ENCODE measurements at regions not wholly inside any gene's neighbourhood (a gene's known extent, or its start where the extent isn't known, plus 50 kb on each side); places are given as distances from the start of the nearest gene placed in this dataset.

- POLR2A ChIA-PET, result no interaction called here
- H3K9ac ChIP-seq (ENCODE audit: control insufficient read depth, insufficient read depth, low read length), result no peak overlapping the region
- ATAC-seq (peak; percentile 66), FAIRE-seq (no peak), DNase-seq (ENCODE audit: low read depth, low spot score) (no peak)
- 47% methylated on average over 1 of the region's 1 CpG for WGBS (ENCODE audit: insufficient coverage, insufficient replicate concordance, low lambda C conversion rate, missing lambda C conversion rate)
- RAD21 ChIA-PET (ENCODE audit: unreplicated experiment), result interaction anchor here (1.1 to 1.7 kb wide), 4 partner anchors 36 to 213 kb away, joined by 3 to 4 read pairs (median 3); no protein-coding TSS in a partner anchor
- no peak overlapping the region for H3K27ac ChIP-seq (ENCODE audit: control insufficient read depth, insufficient read depth)
- no peaks in the 10 kb centered on the region for H3K27me3 ChIP-seq (replicated peaks in 1 of 2; ENCODE audit: control insufficient read depth in 2 of 2, insufficient read depth in 2 of 2, low read length in 1 of 2)
- CTCF ChIA-PET, result interaction anchor here (1.0 to 2.9 kb wide), 13 partner anchors 10 to 308 kb away, joined by 3 to 12 read pairs (median 6); partner anchors contain the start of gene HDAC9
- in situ Hi-C loops (cut with MboI), result loop anchor here (10.0 kb wide), 1 partner anchor 1307 kb away; no protein-coding TSS in a partner anchor
- no peak overlapping the region for H2AFZ ChIP-seq (ENCODE audit: control insufficient read depth, low read depth, low read length)
- H3K9me3 ChIP-seq (replicated peaks; ENCODE audit: control insufficient read depth, insufficient read depth, low read length), result no peaks in the 10 kb centered on the region
- TF ChIP-seq NR2C1 (IDR thresholded peaks at IDR 0.05) (no peak), RAD21 (IDR thresholded peaks at IDR 0.05; ENCODE audit: insufficient read depth, low read depth, low read length) (0 out of 2 replicates have a peak, but pooled peaks have one; percentile 13), YY1 (IDR thresholded peaks at IDR 0.05; ENCODE audit: low read depth, low read length) (no peak), CTCF (IDR thresholded peaks at IDR 0.05 in 2 of 3, conservative IDR thresholded peaks at IDR 0.05 in 1 of 3; ENCODE audit: control insufficient read depth in 2 of 3, extremely low read depth in 1 of 3, insufficient read depth in 1 of 3, low read depth in 3 of 3, low read length in 3 of 3) (peak; percentile 2 to 20 (median 14); a peak in 2 of 6 replicates)
- no peak overlapping the region for H3K4me3 ChIP-seq
- H3K4me1 ChIP-seq (ENCODE audit: control insufficient read depth, insufficient read depth, low read length), result no peaks in the 10 kb centered on the region
- intact Hi-C loops (cut with micrococcal nuclease; ENCODE audit: unreplicated experiment), result loop anchor here (5.0 kb wide), 1 partner anchor 150 kb away; no protein-coding TSS in a partner anchor
- BruUV-seq (replicated peaks), result no TSS peak
- H3K79me2 ChIP-seq (ENCODE audit: control insufficient read depth, insufficient read depth, low read length), result no peaks in the 10 kb centered on the region
- SMC1A ChIA-PET (ENCODE audit: uncharacterized antibody, unreplicated experiment), result interaction anchor here (1.0 to 1.9 kb wide), 5 partner anchors 9 to 215 kb away, joined by 3 to 11 read pairs (median 4); no protein-coding TSS in a partner anchor
- no peaks in the 10 kb centered on the region for H3K36me3 ChIP-seq (ENCODE audit: control insufficient read depth in 2 of 2, insufficient read depth in 2 of 2, low read length in 1 of 2)
- H3K4me2 ChIP-seq (ENCODE audit: control insufficient read depth, insufficient read depth), result no peak overlapping the region; the same call in 1 of the 2 replicates
- H4K20me1 ChIP-seq (ENCODE audit: control insufficient read depth, insufficient read depth), result no peaks in the 10 kb centered on the region
These were observed 137.9 kb upstream of the HDAC9 start for GRCh38 chr7:18357691-18358090.

- Histone ChIP-seq H3K9ac (ENCODE audit: control insufficient read depth, insufficient read depth, low read length) (no peak overlapping the region), H3K4me3 (no peak overlapping the region), H4K20me1 (ENCODE audit: control insufficient read depth, insufficient read depth) (no peaks in the 10 kb centered on the region), H3K27me3 (replicated peaks in 1 of 2; ENCODE audit: control insufficient read depth in 2 of 2, insufficient read depth in 2 of 2, low read length in 1 of 2) (no peaks in the 10 kb centered on the region), H3K4me2 (ENCODE audit: control insufficient read depth, insufficient read depth) (no peak overlapping the region), H3K36me3 (ENCODE audit: control insufficient read depth in 2 of 2, insufficient read depth in 2 of 2, low read length in 1 of 2) (no peaks in the 10 kb centered on the region), H3K27ac (ENCODE audit: control insufficient read depth, insufficient read depth) (no peak overlapping the region), H3K9me3 (replicated peaks; ENCODE audit: control insufficient read depth, insufficient read depth, low read length) (no peaks in the 10 kb centered on the region), H3K4me1 (ENCODE audit: control insufficient read depth, insufficient read depth, low read length) (no peaks in the 10 kb centered on the region), H2AFZ (ENCODE audit: control insufficient read depth, low read depth, low read length) (no peak overlapping the region), H3K79me2 (ENCODE audit: control insufficient read depth, insufficient read depth, low read length) (no peaks in the 10 kb centered on the region)
- intact Hi-C loops (cut with micrococcal nuclease; ENCODE audit: unreplicated experiment) (no loop called here), in situ Hi-C loops (cut with MboI) (no loop called here)
- ChIA-PET POLR2A (no interaction called here), RAD21 (ENCODE audit: unreplicated experiment) (no interaction called here), CTCF (no interaction called here), SMC1A (ENCODE audit: uncharacterized antibody, unreplicated experiment) (interaction anchor here (1.2 kb wide), 1 partner anchor 202 kb away, joined by 3 read pairs; no protein-coding TSS in a partner anchor)
- FAIRE-seq, result no peak
- 54% methylated on average over 4 of the region's 4 CpGs for WGBS (ENCODE audit: insufficient coverage, insufficient replicate concordance, low lambda C conversion rate, missing lambda C conversion rate)
- no peak for ATAC-seq
- BruUV-seq (replicated peaks), result no TSS peak
- no peak for DNase-seq (ENCODE audit: low read depth, low spot score)
- no peak for TF ChIP-seq SUPT20H (IDR thresholded peaks at IDR 0.05; ENCODE audit: borderline replicate concordance, control insufficient read depth, low read depth, low read length)
- TF ChIP-seq RB1 (IDR thresholded peaks at IDR 0.05; ENCODE audit: borderline replicate concordance), result no peak
- TF ChIP-seq MEF2A (IDR thresholded peaks at IDR 0.05; ENCODE audit: insufficient read depth, low read depth, low read length), result no peak
- no peak for TF ChIP-seq KLF5 (IDR thresholded peaks at IDR 0.05; ENCODE audit: partially characterized antibody)
- no peak for TF ChIP-seq ZNF274 (IDR thresholded peaks at IDR 0.05; ENCODE audit: insufficient read depth, insufficient read length)
- TF ChIP-seq MLLT1 (IDR thresholded peaks at IDR 0.05), result no peak
These were observed 133.8 kb upstream of the HDAC9 start for GRCh38 chr7:18361756-18362155.
